ENCODE measurements at regions not wholly inside any gene's neighbourhood (a gene's known extent, or its start where the extent isn't known, plus 50 kb on each side); places are given as distances from the start of the nearest gene placed in this dataset.
"Not testable (repeated sequence)": the region's sequence is repeated elsewhere in the genome, so short reads cannot be mapped to it uniquely, and the experiment has no call there.

DNA sequence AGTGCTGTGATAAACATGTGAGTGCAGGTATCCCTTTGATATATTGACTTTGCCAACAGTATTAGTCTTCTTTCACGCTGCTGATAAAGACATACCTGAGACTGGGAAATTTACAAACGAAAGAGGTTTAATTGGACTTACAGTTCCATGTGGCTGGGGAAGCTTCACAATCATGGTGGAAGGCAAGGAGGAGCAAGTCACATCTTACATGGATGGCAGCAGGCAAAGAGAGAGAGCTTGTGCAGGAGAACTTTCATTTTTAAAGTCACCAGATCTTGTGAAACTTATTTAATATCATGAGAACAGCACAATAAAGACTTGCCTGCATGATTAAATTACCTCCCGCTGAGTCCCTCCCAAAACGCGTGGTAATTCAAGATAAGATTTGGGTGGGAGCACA, 277.9 kb upstream of the GCFC2 start:
- DNase-seq = not testable (repeated sequence)

DNA sequence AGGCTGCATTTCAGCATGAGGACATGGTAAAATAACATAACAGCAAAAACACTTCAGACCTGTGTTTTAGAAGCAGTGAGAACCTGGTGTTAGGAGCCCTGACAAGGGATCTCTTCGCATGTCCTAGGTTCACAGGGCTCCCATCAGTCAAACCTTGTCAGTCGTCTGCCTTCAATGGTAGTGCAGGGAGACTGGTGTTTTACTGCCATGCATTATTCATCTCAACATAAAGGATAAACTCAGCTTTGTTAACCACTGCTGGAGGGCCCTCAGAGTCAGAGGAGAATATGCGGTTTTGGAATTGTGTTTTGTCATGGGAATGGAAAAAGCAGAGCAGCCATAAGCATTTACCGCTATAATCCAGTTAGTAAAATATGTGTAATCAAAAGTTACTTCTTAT, 275.9 kb upstream of the GCFC2 start:
- DNase-seq = no peak

DNA sequence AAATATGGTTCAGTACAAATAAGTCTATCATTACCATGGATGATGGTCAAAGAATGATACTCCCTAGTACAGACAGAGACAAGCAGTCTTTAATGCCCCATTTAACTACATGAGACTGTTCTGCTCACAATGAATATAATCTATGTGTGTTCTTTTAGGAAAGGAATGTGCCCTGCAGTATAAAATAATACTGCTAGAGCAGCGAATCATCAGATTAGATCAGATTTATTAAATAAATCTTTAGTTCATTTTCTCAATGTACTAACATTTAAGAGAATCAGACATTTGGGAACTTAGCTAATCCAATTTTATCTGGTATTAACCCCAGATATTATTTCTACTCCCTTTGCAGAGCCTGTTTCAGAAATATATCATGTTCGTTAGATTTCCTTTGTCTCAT, 272.0 kb upstream of the GCFC2 start:
- DNase-seq = no peak

DNA sequence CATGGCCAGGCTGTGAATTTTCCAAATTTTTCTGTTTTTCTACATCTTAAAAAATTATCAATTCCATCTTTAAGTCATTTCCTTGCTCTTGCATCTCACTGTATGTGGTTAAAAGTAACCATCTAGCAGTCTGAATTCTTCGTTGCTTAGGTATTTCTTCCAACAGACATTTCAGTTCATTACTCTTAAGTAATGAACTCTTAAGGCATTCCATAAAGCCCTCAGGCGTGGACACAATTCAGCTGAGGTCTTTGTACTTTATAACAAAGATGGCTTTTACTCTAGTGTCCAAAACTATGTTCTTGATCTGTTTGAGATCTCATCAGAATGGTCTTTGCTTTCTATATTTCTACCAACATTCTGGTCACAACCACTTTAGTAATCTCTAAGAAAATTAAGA, 253.9 kb upstream of the GCFC2 start:
- DNase-seq = no peak

DNA sequence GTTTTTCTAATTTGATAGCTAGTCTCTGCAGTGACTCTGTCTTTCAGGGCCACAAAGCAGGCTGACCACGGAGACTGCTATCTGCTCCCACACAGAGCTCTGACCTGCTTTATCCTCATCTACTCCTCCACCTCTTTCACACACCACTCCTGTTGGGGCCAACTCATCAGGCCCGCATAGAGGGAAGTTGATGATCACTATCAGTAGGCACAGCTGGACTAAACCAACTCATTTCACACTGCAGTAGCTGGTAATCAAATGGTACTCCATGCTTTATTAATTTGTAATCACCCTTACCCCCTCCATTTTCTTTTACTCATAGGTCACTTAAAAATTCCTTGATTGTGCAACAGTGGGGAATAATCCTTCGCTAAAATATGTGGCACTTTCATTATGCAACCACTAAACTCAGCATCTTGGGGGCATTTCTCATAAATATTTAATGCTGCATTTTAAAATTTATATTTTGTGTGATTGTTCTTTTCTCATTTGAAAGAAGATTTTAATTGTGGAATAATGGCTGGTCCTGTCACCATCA, 249.8 kb upstream of the GCFC2 start:
- no peak for DNase-seq

DNA sequence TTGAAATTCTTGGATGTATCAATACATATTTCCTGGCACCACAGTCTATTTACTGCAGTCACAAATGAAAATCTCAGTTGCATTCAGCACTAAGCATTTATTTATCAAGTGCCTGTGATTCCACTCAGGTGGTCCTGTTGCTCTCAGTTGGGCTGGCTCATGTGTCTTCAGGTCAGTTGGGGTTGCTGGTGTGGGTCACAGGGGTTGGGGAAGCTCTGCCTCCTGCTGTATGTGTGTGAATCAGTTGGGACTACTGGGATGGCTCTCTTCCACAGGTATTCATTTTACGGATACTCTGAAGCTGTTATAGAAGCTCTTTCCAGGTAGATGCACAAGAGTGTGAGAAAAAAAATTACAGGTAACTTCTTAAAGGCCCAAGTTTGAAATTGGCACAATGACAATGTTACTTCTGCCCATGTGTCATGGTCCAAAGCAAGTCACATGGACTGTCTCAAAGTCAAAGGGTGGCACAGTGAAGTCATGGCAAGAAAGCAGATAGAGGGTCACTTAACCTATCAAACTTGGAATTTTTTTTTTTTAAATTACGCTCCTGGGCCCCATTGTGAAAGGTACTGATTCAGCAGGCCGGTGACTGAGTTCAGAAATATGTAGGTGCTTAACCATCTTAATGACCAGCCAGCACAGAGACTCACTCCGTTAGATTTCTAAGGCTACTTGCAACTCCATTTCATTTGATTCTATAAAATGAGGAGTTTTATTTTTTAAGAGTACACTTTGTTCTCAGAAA, 249.2 kb upstream of the GCFC2 start:
- DNase-seq = no peak

DNA sequence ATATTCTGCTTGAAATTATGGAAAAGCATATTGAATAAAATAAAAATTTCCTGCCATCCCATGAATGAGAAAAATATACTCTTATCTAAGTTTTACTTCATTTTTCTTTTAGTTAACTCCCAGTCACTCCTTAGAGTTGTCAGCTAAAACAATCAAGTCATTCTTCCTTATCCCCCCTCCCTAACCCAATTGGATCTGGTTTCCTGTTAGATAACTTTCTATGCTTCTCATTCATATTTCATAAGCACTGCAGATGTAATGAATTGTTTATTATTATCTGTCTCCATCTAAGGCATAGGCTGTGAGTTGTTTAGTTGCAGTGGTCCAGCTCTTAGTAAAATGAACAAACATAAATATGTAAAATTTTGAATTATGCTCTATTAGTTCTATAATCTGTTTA, 244.0 kb upstream of the GCFC2 start:
- DNase-seq = no peak

DNA sequence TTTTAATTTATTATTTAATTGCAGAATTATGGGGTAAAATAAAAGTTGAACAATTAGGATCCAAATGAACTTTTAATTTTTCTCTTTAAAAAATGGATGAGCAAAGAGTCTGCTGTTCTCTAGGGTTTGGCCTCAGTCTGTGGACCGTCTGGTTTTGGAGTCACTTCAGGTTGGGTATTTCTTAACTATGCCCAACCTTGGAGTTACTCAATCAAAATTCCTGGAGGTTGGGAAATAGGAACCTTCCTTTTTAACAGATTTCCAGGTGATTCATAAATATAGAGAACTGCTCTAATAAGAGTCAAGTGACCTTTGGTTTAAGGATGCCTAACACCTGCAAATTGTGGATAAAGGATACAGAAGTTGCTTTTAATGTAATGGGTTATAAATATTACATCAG, 241.5 kb upstream of the GCFC2 start:
- no peak for DNase-seq

DNA sequence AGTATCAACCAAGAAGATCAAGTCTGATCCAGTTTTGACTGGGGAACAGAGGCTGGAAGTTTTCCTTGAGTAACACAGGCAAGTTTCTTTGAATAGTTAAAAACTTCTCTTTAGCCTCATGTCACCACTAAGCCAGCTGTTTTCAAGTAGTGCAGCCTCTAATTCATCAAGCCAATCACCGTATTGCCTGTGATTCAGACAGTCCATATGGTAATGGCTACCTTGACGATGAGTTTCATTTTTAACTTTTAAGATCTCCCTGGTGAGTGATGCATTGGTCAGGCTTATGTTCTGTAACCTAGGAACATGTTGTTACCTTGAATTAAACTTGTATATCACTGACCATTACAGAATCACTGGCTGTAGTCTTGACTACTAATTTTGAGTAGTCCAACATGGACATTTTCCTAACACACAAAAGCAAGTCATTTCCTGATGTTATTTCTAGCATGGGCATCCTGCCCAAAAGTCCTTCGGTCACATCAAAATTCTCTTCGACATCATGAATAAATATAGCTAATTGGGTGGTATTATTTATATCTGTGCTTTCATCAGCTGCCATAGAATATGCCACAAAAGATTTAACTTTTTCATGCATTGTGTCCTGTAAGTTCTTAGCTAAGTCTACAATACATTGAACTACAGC, 238.8 kb upstream of the GCFC2 start:
- DNase-seq = no peak

DNA sequence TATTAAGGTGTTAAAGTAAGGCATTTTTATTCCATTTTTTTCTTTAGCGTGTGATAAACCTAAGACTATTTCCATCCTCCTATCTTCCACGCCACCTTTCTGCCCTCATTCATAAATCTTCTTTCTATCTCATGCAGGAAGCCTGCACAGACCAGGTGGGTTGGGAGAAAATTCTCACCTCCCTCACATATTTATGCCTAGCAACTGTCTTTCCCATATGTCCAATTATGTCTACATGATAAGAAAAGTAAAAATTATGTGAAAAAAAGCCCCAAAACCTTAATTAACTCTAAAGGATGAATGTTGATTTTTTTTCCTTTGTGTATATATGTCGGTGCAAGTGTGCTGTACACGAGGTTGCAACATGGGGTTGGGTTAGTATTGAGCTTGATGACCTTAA, 225.6 kb upstream of the GCFC2 start:
- no peak for DNase-seq

DNA sequence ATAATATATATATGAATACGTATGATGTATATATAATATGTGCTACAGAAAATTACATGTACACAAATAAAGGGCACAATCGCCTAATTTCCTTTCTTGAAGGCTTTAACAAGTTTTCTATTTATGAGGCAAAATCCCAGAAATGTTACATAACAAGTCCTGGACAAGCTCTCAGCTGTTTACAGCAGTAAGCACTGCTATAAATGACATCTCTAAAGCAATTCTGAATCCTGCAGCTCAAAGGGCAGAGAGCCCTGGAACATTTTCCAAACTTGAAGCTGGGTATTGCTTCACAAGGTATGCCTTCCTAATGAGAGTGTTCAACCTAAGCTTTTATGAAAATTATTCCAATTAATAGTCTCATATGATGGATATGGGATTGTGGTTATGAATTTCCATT, 222.3 kb upstream of the GCFC2 start:
- DNase-seq = no peak

DNA sequence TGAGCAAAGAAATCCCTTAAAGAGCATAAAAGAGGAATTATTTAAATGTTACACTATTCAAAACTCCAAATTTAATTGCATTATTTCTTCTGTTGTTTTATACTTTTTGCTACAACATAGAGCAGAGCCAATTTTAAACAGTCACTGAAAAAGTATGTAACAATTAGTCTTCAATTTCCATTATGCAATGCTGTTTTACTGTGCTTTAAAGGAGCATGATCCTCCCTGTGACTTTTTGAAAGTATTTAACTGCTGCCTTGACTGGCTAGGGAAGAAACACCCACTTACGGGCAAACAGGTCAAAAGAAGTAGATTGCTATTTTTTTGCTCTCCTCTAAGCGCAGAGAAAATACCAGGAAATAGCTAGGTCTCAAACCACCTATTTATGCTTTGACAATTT, 217.4 kb upstream of the GCFC2 start:
- no peak for DNase-seq

DNA sequence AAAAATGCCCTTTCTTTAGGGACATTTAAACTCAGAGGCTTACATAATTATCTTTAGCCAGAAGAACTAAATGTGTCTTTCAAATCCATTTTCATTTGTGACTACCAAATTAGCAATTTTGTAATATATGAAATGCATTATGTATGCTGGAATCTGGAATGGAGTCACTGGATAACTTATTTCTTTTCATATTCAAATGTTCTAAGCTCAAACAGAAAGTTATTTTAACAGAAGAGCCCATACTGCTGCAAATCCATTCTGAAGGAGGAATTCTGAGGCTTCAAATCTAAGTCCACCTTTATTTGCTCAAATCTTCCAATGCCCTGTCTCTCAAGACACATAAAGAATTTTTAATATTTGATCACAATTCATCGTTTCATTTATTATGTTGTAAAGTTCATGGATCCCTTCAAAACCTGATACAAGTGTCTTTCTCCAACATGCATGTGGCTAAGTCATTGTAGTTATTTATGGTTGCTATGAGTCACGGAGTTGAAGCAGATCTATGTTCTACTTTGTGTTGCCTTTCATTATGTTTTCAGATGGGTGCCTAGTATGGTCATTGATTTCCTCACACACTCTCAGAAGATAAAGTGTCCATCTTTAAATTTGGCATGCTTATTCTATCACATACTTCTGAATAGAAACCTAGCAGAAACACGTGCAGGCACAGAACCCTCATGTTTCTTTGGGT, 214.8 kb upstream of the GCFC2 start:
- no peak for DNase-seq

DNA sequence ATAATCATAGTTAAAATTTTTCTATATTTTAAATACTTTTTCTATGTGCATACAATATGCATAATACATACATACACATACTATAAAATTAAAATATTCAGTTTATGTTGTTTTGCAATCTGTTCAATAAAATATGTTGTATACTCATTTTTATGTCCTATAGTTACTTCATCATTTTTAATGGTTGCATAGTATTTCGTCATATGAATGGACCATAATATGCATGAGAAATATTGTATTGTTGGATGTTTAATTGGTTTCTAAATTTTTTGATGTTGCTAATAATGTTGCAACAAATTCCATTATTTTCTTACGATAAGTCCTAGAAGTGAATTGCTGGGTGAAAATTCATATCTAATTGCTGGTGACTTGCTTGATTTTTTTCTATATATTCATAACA, 211.5 kb upstream of the GCFC2 start:
- DNase-seq = no peak

DNA sequence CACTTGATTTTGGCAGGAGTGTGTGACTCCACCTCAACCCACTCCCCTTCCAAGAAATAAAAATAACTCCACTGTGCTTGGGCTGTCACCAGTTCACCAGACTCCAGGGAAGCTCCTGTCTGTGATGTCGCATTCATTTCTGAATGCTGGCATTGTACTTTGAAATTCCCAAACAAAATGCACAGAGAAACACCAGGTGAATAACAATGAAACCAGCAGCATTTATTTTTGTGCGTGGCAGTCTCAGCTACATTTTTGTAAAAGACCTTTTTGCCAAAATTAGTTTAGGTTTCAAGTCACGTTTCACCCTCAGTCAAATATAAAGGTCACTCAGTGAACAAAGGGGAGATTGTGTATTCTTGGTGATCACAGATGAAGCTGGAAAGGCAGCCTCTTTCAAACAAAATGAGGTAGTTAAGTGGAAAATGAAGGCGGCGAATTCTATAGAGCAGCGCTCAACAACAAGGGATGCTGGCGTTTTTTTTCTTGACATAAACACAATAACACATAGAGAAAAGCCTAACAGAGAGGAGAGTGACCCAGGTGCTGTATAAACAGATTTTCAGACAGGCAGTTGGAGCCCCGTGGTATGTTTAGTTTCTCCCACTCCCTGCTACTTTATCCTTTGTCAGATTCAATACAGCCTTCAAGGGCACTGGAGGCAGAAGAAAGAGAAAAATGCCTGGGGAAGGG, 210.3 kb upstream of the GCFC2 start:
- no peak for DNase-seq

DNA sequence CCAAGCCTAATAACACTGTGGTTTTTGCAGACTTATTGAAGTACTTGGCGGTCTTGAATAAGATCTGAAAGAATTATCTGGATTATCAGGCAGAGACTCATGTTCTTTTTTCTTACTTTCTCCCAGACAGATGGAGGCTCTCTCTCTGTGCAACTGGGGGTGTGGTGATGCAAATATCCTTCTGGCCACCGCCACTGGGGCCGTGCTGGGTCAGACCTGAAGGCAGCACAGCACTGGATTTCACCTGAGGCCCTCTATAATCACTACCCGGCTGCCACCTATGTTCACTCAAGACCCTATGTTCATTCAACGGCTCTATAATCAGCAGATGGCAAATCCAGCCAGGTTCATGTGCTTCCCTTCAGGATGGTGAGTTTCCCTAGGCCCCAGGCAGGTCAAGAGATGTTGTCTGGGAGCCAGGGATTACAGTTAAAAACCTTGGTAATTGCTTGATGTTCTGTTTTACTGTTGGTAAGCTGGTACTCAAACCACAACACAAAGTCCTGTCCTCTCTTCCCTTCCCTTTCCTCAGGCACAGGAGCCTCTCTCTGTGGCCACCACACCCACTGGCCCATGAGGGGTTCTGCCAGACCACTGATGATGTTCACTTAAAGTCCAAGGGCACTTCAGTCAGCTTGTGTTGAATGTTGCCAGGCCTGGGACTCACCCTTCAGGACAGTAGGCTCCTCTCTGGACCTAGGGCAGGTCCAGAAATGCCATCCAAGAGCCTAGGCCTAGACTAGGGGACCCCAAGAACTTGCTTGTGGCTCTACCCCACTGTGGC, 205.3 kb upstream of the GCFC2 start:
- no peak for DNase-seq

DNA sequence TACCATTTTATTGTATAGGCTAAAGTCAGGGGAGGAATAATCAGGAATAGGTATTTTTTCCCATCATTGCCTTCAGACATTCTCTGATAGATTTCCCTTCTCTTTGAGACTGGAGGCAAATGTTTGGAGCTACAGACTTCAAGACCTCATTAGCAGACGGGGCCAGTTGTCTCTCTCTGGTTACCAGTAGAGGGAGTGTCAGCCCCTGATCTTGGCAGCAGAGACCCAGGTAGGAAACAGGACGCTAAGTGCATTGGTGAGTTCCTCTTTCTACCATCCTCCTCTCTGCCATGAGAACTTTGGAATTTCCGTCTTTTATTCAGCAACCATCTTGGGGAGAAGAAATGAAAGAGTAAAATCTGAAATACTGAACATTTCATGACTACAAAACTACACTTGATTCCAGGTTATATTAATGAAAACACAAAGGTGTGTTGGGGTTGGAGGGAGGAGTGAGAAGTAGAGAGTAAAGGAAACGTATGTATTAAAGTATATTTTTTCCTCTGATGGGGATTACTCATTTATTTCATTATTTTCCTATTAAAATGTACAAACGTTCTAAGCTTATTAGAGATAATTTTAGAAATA, 186.2 kb upstream of the GCFC2 start:
- DNase-seq = peak; percentile 11

DNA sequence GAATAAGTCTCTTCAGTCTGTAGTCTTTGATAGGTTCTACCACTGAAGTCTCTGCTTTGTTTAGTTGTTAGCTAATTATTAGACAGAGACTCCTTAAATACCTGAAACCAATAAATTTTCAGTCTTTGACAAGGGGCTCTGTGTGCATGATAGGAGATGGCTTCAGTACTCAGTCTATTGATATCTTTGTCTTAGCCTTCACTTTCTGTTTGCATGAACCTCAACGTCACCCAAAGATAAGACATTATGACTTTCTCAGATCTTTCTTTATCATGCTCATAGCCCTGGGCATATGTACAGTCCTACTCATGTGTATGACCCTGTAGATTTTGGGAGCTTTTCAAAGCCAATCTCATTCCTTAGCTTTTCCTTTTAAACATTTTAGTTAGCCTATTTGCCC, 183.5 kb upstream of the GCFC2 start:
- DNase-seq = no peak

DNA sequence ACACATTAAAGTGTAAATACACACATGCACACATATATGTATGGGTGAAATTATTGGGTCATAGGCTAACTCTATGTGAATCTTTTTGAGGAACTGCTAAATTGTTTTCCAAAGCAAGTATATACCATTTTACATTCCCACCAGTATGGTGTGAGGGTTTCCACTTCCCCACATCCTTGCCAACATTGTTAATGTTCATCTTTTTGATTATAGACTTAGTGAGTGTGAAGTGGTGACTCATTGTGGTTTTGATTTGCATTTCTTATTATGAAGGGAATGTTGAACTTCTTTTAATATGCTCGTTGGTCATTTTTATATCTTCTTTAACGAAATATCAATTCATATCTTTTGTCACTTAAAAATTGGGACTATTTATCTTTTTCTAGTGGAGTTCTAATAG, 181.8 kb upstream of the GCFC2 start:
- no peak for DNase-seq

DNA sequence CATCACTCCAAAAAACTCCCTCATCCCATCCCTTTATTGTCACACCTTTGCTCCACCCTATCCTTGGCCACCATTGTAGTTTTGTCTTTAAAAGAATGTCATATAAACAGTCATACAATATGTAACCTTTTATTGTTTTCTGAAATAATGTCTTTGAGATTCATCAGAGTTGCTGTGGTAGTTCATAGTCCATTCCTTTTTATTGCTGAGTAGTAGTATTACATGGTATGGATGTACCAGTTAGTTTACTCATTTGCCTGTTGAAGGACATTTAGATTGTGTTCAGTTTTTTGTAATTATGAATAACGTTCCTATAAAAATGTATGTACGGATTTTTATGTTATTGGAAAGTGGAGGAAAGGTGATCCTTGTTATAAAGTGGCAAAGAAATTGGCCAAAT, 171.8 kb upstream of the GCFC2 start:
- no peak for DNase-seq

DNA sequence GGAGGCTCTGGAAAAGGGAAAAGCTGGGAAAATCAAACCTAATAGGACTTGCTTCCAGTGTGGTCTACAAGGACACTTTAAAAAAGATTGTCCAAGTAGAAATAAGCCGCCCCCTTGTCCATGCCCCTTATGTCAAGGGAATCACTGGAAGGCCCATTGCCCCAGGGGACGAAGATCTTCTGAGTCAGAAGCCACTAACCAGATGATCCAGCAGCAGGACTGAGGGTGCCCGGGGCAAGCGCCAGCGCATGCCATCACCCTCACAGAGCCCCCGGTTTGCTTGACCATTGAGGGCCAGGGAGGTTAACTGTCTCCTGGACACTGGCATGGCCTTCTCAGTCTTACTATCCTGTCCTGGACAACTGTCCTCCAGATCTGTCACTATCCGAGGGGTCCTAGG, 164.9 kb upstream of the GCFC2 start:
- not testable (repeated sequence) for DNase-seq

Data from NCI-H2171 (cell line).